Activated T-helper 2 cell treated with anti-CD3 and anti-CD28 coated beads, Interferon-gamma antibody, Interleukin-2, Interleukin-4, amounts not matched to agents 10 μg/mL and 5 μg/mL and 100 μg/mL, durations not matched to agents 14 hours and 24 hours and 36 hours (primary cell): ENCODE measurements at regions not wholly inside any gene's neighbourhood (a gene's known extent, or its start where the extent isn't known, plus 50 kb on each side); places are given as distances from the start of the nearest gene placed in this dataset.
"Not testable (repeated sequence)": the region's sequence is repeated elsewhere in the genome, so short reads cannot be mapped to it uniquely, and the experiment has no call there.

ENCODE experiments used
- DNase-seq: peaks from one replicate; pipeline ENCODE4 v3.0.0; 2021; ENCODE audit warnings: low spot score
- H3K27ac Mint-ChIP-seq: one replicate; pipeline ENCODE4 v1.8.0; 2021; ENCODE audit warnings: mixed read lengths
- H3K27me3 Mint-ChIP-seq: one replicate; pipeline ENCODE4 v1.8.0; 2021; ENCODE audit warnings: low read depth, mixed read lengths
- H3K36me3 Mint-ChIP-seq: one replicate; pipeline ENCODE4 v1.8.0; 2021; ENCODE audit warnings: low read depth, mixed read lengths
- H3K4me1 Mint-ChIP-seq: one replicate; pipeline ENCODE4 v1.8.0; 2021; ENCODE audit warnings: low read depth, mixed read lengths
- H3K4me3 Mint-ChIP-seq: one replicate; pipeline ENCODE4 v1.8.0; 2021; ENCODE audit warnings: low read depth, mild to moderate bottlenecking, moderate library complexity, mixed read lengths
- H3K9me3 Mint-ChIP-seq: one replicate; pipeline ENCODE4 v1.8.0; 2021; ENCODE audit warnings: mixed read lengths
- intact Hi-C: fragments of 100-400 bp; cut with micrococcal nuclease; formaldehyde crosslinking; loops from one replicate; pipeline ENCODE4 v1.15.1; 2023

GRCh38 chr17:79560527-79560926 lies 50.3 kb downstream of the RBFOX3 start:
- Mint-ChIP-seq H3K4me1 (peaks cover 3% of the 10 kb centered on the region), H3K27me3 (peaks cover 13% of the 10 kb centered on the region), H3K9me3 (peaks cover 3% of the 10 kb centered on the region), H3K4me3 (no peak overlapping the region), H3K27ac (no peak overlapping the region), H3K36me3 (no peaks in the 10 kb centered on the region)
- intact Hi-C loops: no loop called here
- no peak for DNase-seq

- Mint-ChIP-seq H3K27me3 (peaks cover 10% of the 10 kb centered on the region), H3K4me3 (no peak overlapping the region), H3K36me3 (no peaks in the 10 kb centered on the region), H3K9me3 (peaks cover 9% of the 10 kb centered on the region), H3K4me1 (peaks cover 3% of the 10 kb centered on the region), H3K27ac (no peak overlapping the region)
- intact Hi-C loops: no loop called here
- DNase-seq: no peak
Observed at GRCh38 chr17:79559111-79559887, 51.6 kb downstream of the RBFOX3 start.

- H3K4me3 Mint-ChIP-seq: no peak overlapping the region
- H3K9me3 Mint-ChIP-seq: peaks cover 9% of the 10 kb centered on the region
- H3K27ac Mint-ChIP-seq: no peak overlapping the region
- H3K36me3 Mint-ChIP-seq: no peaks in the 10 kb centered on the region
- peaks cover 3% of the 10 kb centered on the region for H3K4me1 Mint-ChIP-seq
- no peak for DNase-seq
- H3K27me3 Mint-ChIP-seq: peaks cover 1% of the 10 kb centered on the region
- intact Hi-C loops: no loop called here
Observed at GRCh38 chr17:79558091-79558900, 52.6 kb downstream of the RBFOX3 start.

- peaks cover 9% of the 10 kb centered on the region for H3K9me3 Mint-ChIP-seq
- H3K27me3 Mint-ChIP-seq: no peaks in the 10 kb centered on the region
- DNase-seq: no peak
- H3K27ac Mint-ChIP-seq: no peak overlapping the region
- no peak overlapping the region for H3K4me3 Mint-ChIP-seq
- H3K36me3 Mint-ChIP-seq: no peaks in the 10 kb centered on the region
- intact Hi-C loops: no loop called here
- peaks cover 3% of the 10 kb centered on the region for H3K4me1 Mint-ChIP-seq
Observed at GRCh38 chr17:79557276-79558090, 53.4 kb downstream of the RBFOX3 start.

- Mint-ChIP-seq H3K9me3 (peaks cover 9% of the 10 kb centered on the region), H3K4me1 (peaks cover 3% of the 10 kb centered on the region), H3K27me3 (no peaks in the 10 kb centered on the region), H3K36me3 (no peaks in the 10 kb centered on the region), H3K4me3 (no peak overlapping the region), H3K27ac (no peak overlapping the region)
- intact Hi-C loops: no loop called here
- DNase-seq: no peak
Observed at GRCh38 chr17:79556271-79556670, 54.6 kb downstream of the RBFOX3 start.

- Mint-ChIP-seq H3K27ac (no peak overlapping the region), H3K4me3 (no peak overlapping the region), H3K4me1 (peaks cover 3% of the 10 kb centered on the region), H3K36me3 (no peaks in the 10 kb centered on the region), H3K9me3 (peaks cover 9% of the 10 kb centered on the region), H3K27me3 (no peaks in the 10 kb centered on the region)
- no peak for DNase-seq
- intact Hi-C loops: no loop called here
Observed at GRCh38 chr17:79555543-79555942, 55.3 kb downstream of the RBFOX3 start.

- H3K27ac Mint-ChIP-seq, H3K4me3 Mint-ChIP-seq, H3K9me3 Mint-ChIP-seq, H3K36me3 Mint-ChIP-seq, DNase-seq, H3K4me1 Mint-ChIP-seq, H3K27me3 Mint-ChIP-seq, intact Hi-C loops: not testable (repeated sequence)
Observed at GRCh38 chr17:79554346-79554745, 56.5 kb downstream of the RBFOX3 start.

GRCh38 chr17:79552824-79553223 lies 58.0 kb downstream of the RBFOX3 start:
- no peak overlapping the region for H3K27ac Mint-ChIP-seq
- peaks cover 9% of the 10 kb centered on the region for H3K9me3 Mint-ChIP-seq
- no peak overlapping the region for H3K4me3 Mint-ChIP-seq
- intact Hi-C loops: no loop called here
- H3K27me3 Mint-ChIP-seq: no peaks in the 10 kb centered on the region
- H3K4me1 Mint-ChIP-seq: peaks cover 3% of the 10 kb centered on the region
- no peak for DNase-seq
- H3K36me3 Mint-ChIP-seq: no peaks in the 10 kb centered on the region

GRCh38 chr17:79552405-79552804 lies 58.4 kb downstream of the RBFOX3 start:
- Mint-ChIP-seq H3K4me1 (peaks cover 3% of the 10 kb centered on the region), H3K9me3 (peaks cover 9% of the 10 kb centered on the region), H3K27me3 (no peaks in the 10 kb centered on the region), H3K36me3 (no peaks in the 10 kb centered on the region), H3K27ac (no peak overlapping the region), H3K4me3 (no peak overlapping the region)
- intact Hi-C loops: no loop called here
- DNase-seq: no peak

GRCh38 chr17:79549141-79549915 lies 61.5 kb downstream of the RBFOX3 start:
- H3K27me3 Mint-ChIP-seq: no peaks in the 10 kb centered on the region
- H3K4me1 Mint-ChIP-seq: no peaks in the 10 kb centered on the region
- no peaks in the 10 kb centered on the region for H3K9me3 Mint-ChIP-seq
- no peak for DNase-seq
- no peaks in the 10 kb centered on the region for H3K36me3 Mint-ChIP-seq
- H3K27ac Mint-ChIP-seq: no peak overlapping the region
- intact Hi-C loops: no loop called here
- no peak overlapping the region for H3K4me3 Mint-ChIP-seq

GRCh38 chr17:79548116-79548515 lies 62.7 kb downstream of the RBFOX3 start:
- Mint-ChIP-seq H3K36me3 (no peaks in the 10 kb centered on the region), H3K9me3 (no peaks in the 10 kb centered on the region), H3K27me3 (no peaks in the 10 kb centered on the region), H3K4me1 (no peaks in the 10 kb centered on the region), H3K4me3 (no peak overlapping the region), H3K27ac (no peak overlapping the region)
- no peak for DNase-seq
- intact Hi-C loops: no loop called here

- H3K27me3 Mint-ChIP-seq: no peaks in the 10 kb centered on the region
- no peaks in the 10 kb centered on the region for H3K4me1 Mint-ChIP-seq
- DNase-seq: no peak
- H3K36me3 Mint-ChIP-seq: no peaks in the 10 kb centered on the region
- no peaks in the 10 kb centered on the region for H3K9me3 Mint-ChIP-seq
- no peak overlapping the region for H3K4me3 Mint-ChIP-seq
- intact Hi-C loops: no loop called here
- H3K27ac Mint-ChIP-seq: no peak overlapping the region
Observed at GRCh38 chr17:79547586-79547985, 63.3 kb downstream of the RBFOX3 start.
